ENCODE measurements at regions not wholly inside any gene's neighbourhood (a gene's known extent, or its start where the extent isn't known, plus 50 kb on each side); places are given as distances from the start of the nearest gene placed in this dataset.

DNA sequence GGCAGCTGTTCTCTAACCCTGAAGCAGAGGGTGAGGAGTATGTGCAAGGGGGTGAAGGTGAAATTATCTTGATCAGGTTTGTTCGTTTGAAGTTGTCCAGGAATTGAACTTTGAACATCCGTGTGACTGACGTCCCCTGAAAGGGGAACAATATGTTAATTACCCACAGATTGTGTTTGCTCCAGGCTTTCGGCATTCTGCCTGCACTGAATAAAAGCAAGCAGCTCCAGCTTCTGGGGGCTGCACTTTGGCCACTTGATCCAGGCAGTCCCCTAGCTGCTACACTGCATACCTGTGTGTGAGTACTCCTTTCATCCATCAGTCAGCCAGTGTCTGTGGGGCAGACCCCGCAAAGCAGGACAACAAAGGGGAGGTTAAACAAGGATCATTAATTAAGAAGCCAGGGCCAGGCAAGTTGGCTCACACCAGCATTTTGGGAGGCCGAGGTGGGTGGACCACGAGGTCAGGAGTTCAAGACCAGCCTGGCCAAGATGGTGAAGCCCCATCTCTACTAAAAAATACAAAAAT is 104.8 kb upstream of the BTN3A2 start:
- no peak for TF ChIP-seq POLR2A (IDR thresholded peaks at IDR 0.05)
- no peak for TF ChIP-seq CTCF (IDR thresholded peaks at IDR 0.05)
